ENCODE measurements at regions not wholly inside any gene's neighbourhood (a gene's known extent, or its start where the extent isn't known, plus 50 kb on each side); places are given as distances from the start of the nearest gene placed in this dataset.

GRCh38 chrX:57752866-57753265 is 72.8 kb upstream of the NLRP2B start:
- TF ChIP-seq POLR2A (IDR thresholded peaks at IDR 0.05): no peak
- TF ChIP-seq POLR2AphosphoS5 (IDR thresholded peaks at IDR 0.05; ENCODE audit: insufficient read depth in 1 of 2, low read depth in 1 of 2): no peak
- TF ChIP-seq CTCF (IDR thresholded peaks at IDR 0.05): no peak

Measured in vagina (tissue), 2 donors.